Neural progenitor cell (in vitro differentiated cells): ENCODE measurements at regions not wholly inside any gene's neighbourhood (a gene's known extent, or its start where the extent isn't known, plus 50 kb on each side); places are given as distances from the start of the nearest gene placed in this dataset.

Experiments used
- DNase-seq: peaks from one replicate; pipeline ENCODE4 v3.0.0-alpha.2; 2016; ENCODE audit warnings: low spot score
- H2AFZ ChIP-seq: fragments of 200-600 bp; sonication (generic); replicated peaks from 2 replicates; pipeline ENCODE4 v1.6.1; 2016; ENCODE audit warnings: antibody characterized with exemption
- H3F3A ChIP-seq: fragments of 200-600 bp; sonication (generic); 2 replicates; pipeline ENCODE4 v1.6.1; 2016; ENCODE audit warnings: antibody characterized with exemption, low read depth
- H3K27ac ChIP-seq: fragments of 200-600 bp; sonication (generic); 2 replicates; pipeline ENCODE4 v1.5.1; 2016; ENCODE audit warnings: mild to moderate bottlenecking
- H3K27me3 ChIP-seq: fragments of 200-600 bp; sonication (generic); 2 replicates; pipeline ENCODE4 v1.6.1; 2016; ENCODE audit warnings: mild to moderate bottlenecking, moderate library complexity
- H3K36me3 ChIP-seq: fragments of 200-600 bp; sonication (generic); 2 replicates; pipeline ENCODE4 v1.5.1; 2016
- H3K4me1 ChIP-seq: fragments of 200-600 bp; sonication (generic); 2 replicates; pipeline ENCODE4 v1.6.1; 2016; ENCODE audit warnings: mixed run types
- H3K4me2 ChIP-seq: fragments of 200-600 bp; sonication (generic); 2 replicates; pipeline ENCODE4 v1.6.1; 2016
- H3K4me3 ChIP-seq: fragments of 200-600 bp; sonication (generic); 2 replicates; pipeline ENCODE4 v1.5.1; 2016
- H3K79me2 ChIP-seq: fragments of 200-600 bp; sonication (generic); 2 replicates; pipeline ENCODE4 v1.6.1; 2016; ENCODE audit warnings: low read depth
- H3K9ac ChIP-seq: fragments of 200-600 bp; sonication (generic); 2 replicates; pipeline ENCODE4 v1.6.1; 2016
- H3K9me3 ChIP-seq: fragments of 200-600 bp; sonication (generic); 2 replicates; pipeline ENCODE4 v1.5.1; 2016; ENCODE audit warnings: low read depth
- H4K20me1 ChIP-seq: fragments of 200-600 bp; sonication (generic); 2 replicates; pipeline ENCODE4 v1.6.1; 2016; ENCODE audit warnings: low read depth
- H3K27ac Mint-ChIP-seq: 3 replicates; pipeline ENCODE4 v1.8.0; 2021; ENCODE audit warnings: mixed read lengths
- H3K27me3 Mint-ChIP-seq: 2 replicates; pipeline ENCODE4 v1.8.0; 2022; ENCODE audit warnings: low read depth, mild to moderate bottlenecking, inconsistent platforms, moderate library complexity, mixed read lengths; ENCODE audit not compliant: insufficient read depth
- H3K36me3 Mint-ChIP-seq: 3 replicates; pipeline ENCODE4 v1.8.0; 2021; ENCODE audit warnings: mixed read lengths
- H3K4me1 Mint-ChIP-seq: 3 replicates; pipeline ENCODE4 v1.8.0; 2021; ENCODE audit warnings: mixed read lengths
- H3K4me3 Mint-ChIP-seq: 3 replicates; pipeline ENCODE4 v1.8.0; 2021; ENCODE audit warnings: mild to moderate bottlenecking, moderate library complexity, mixed read lengths
- H3K9me3 Mint-ChIP-seq: 3 replicates; pipeline ENCODE4 v1.8.0; 2020; ENCODE audit warnings: mixed read lengths
- CTCF ChIP-seq: fragments of 200-600 bp; sonication (generic); IDR thresholded peaks from 2 replicates; pipeline ENCODE4 v1.5.1; 2017; ENCODE audit warnings: antibody characterized with exemption, mild to moderate bottlenecking
- EZH2 ChIP-seq: fragments of 200-600 bp; sonication (generic); IDR thresholded peaks from 2 replicates; pipeline ENCODE4 v1.6.1; 2017; ENCODE audit warnings: antibody characterized with exemption, mild to moderate bottlenecking, moderate library complexity
- EZH2phosphoT487 ChIP-seq: fragments of 200-600 bp; sonication (generic); IDR thresholded peaks from 2 replicates; pipeline ENCODE4 v1.6.1; 2017; ENCODE audit warnings: antibody characterized with exemption

GRCh38 chr4:184954482-184954881 is 63.8 kb upstream of the HELT start:
- Histone ChIP-seq H3K79me2 (no peaks in the 10 kb centered on the region), H3K4me1 (no peaks in the 10 kb centered on the region), H3K36me3 (no peaks in the 10 kb centered on the region), H4K20me1 (no peaks in the 10 kb centered on the region), H2AFZ (no peak overlapping the region), H3K4me3 (no peak overlapping the region), H3K27ac (no peak overlapping the region), H3K9ac (no peak overlapping the region), H3K4me2 (no peak overlapping the region), H3K27me3 (no peaks in the 10 kb centered on the region), H3F3A (no peaks in the 10 kb centered on the region), H3K9me3 (no peaks in the 10 kb centered on the region)
- no peaks in the 10 kb centered on the region for H3K36me3 Mint-ChIP-seq
- no peak for DNase-seq
- no peak overlapping the region for H3K4me3 Mint-ChIP-seq
- H3K27ac Mint-ChIP-seq, result no peak overlapping the region
- peaks cover 8% of the 10 kb centered on the region for H3K27me3 Mint-ChIP-seq
- H3K4me1 Mint-ChIP-seq, result peaks cover 23% of the 10 kb centered on the region
- TF ChIP-seq EZH2 (no peak), EZH2phosphoT487 (no peak), CTCF (no peak)
- H3K9me3 Mint-ChIP-seq, result no peaks in the 10 kb centered on the region

GRCh38 chr4:184955116-184955515 is 63.2 kb upstream of the HELT start:
- Mint-ChIP-seq H3K4me3 (no peak overlapping the region), H3K27me3 (peaks cover 9% of the 10 kb centered on the region), H3K27ac (no peak overlapping the region), H3K4me1 (peaks cover 25% of the 10 kb centered on the region), H3K36me3 (no peaks in the 10 kb centered on the region), H3K9me3 (no peaks in the 10 kb centered on the region)
- H3K36me3 ChIP-seq, result no peaks in the 10 kb centered on the region
- H4K20me1 ChIP-seq, result no peaks in the 10 kb centered on the region
- no peak overlapping the region for H3K9ac ChIP-seq
- DNase-seq, result no peak
- no peaks in the 10 kb centered on the region for H3K79me2 ChIP-seq
- H3K9me3 ChIP-seq, result no peaks in the 10 kb centered on the region
- TF ChIP-seq CTCF (no peak), EZH2 (no peak), EZH2phosphoT487 (no peak)
- H2AFZ ChIP-seq, result no peak overlapping the region
- no peaks in the 10 kb centered on the region for H3F3A ChIP-seq
- no peak overlapping the region for H3K4me2 ChIP-seq
- H3K4me1 ChIP-seq, result no peaks in the 10 kb centered on the region
- no peak overlapping the region for H3K27ac ChIP-seq
- no peaks in the 10 kb centered on the region for H3K27me3 ChIP-seq
- H3K4me3 ChIP-seq, result no peak overlapping the region

GRCh38 chr4:184955636-184956035 is 62.7 kb upstream of the HELT start:
- Mint-ChIP-seq H3K27ac (no peak overlapping the region), H3K4me1 (peaks cover 30% of the 10 kb centered on the region), H3K36me3 (no peaks in the 10 kb centered on the region), H3K4me3 (no peak overlapping the region), H3K27me3 (peaks cover 9% of the 10 kb centered on the region), H3K9me3 (no peaks in the 10 kb centered on the region)
- no peaks in the 10 kb centered on the region for H3K79me2 ChIP-seq
- no peaks in the 10 kb centered on the region for H3K4me1 ChIP-seq
- H3K9me3 ChIP-seq, result no peaks in the 10 kb centered on the region
- H3K9ac ChIP-seq, result no peak overlapping the region
- no peaks in the 10 kb centered on the region for H3K36me3 ChIP-seq
- no peak overlapping the region for H3K27ac ChIP-seq
- H3K4me3 ChIP-seq, result no peak overlapping the region
- H3F3A ChIP-seq, result no peaks in the 10 kb centered on the region
- H4K20me1 ChIP-seq, result no peaks in the 10 kb centered on the region
- H3K27me3 ChIP-seq, result no peaks in the 10 kb centered on the region
- no peak overlapping the region for H2AFZ ChIP-seq
- no peak for DNase-seq
- no peak for TF ChIP-seq EZH2
- TF ChIP-seq EZH2phosphoT487, result no peak
- no peak for TF ChIP-seq CTCF
- no peak overlapping the region for H3K4me2 ChIP-seq
